ENCODE measurements at regions not wholly inside any gene's neighbourhood (a gene's known extent, or its start where the extent isn't known, plus 50 kb on each side); places are given as distances from the start of the nearest gene placed in this dataset.

GRCh38 chr12:92356425-92356824 lies 210.8 kb upstream of the BTG1 start:
- Histone ChIP-seq H3K27ac (ENCODE audit: low read depth in 2 of 2, low read length in 1 of 2) (no peak overlapping the region), H3F3A (replicated peaks; ENCODE audit: insufficient read depth) (no peaks in the 10 kb centered on the region), H4K20me1 (ENCODE audit: insufficient read depth) (no peaks in the 10 kb centered on the region), H3K4me1 (ENCODE audit: control insufficient read depth in 1 of 2, insufficient read depth in 2 of 2, low read depth in 1 of 2, low read length in 1 of 2) (no peaks in the 10 kb centered on the region), H3K9me2 (no peaks in the 10 kb centered on the region), H3K27me3 (ENCODE audit: insufficient read depth) (no peaks in the 10 kb centered on the region), H3K9ac (no peak overlapping the region), H3K79me2 (ENCODE audit: insufficient read depth) (no peaks in the 10 kb centered on the region), H2AFZ (ENCODE audit: low read depth) (no peak overlapping the region), H3K9me3 (no peaks in the 10 kb centered on the region), H3K4me3 (ENCODE audit: low read depth in 2 of 2, low read length in 1 of 2) (no peak overlapping the region), H3K4me2 (no peak overlapping the region), H3K36me3 (replicated peaks in 1 of 2; ENCODE audit: control insufficient read depth in 1 of 2, insufficient read depth in 2 of 2, low read length in 1 of 2) (no peaks in the 10 kb centered on the region)
- TF ChIP-seq CHD2 (IDR thresholded peaks at IDR 0.05; ENCODE audit: low read length, partially characterized antibody): no peak
- TF ChIP-seq NRF1 (IDR thresholded peaks at IDR 0.05; ENCODE audit: low read depth, low read length): no peak
- TF ChIP-seq IRF3 (IDR thresholded peaks at IDR 0.05; ENCODE audit: low read depth, low read length): no peak
- no peak for TF ChIP-seq REST (IDR thresholded peaks at IDR 0.05; ENCODE audit: low read depth, low read length)
- no peak for TF ChIP-seq TAF1 (IDR thresholded peaks at IDR 0.05; ENCODE audit: borderline replicate concordance, low read depth, low read length)
- TF ChIP-seq EZH2phosphoT487 (IDR thresholded peaks at IDR 0.05; ENCODE audit: borderline replicate concordance, low read depth): no peak
- TF ChIP-seq GABPA (IDR thresholded peaks at IDR 0.05; ENCODE audit: low read depth): no peak
- no peak for TF ChIP-seq ZBTB33 (IDR thresholded peaks at IDR 0.05; ENCODE audit: borderline replicate concordance, low read depth)
- TF ChIP-seq GATA2 (CRISPR knock-in tag; IDR thresholded peaks at IDR 0.05): no peak
- no peak for TF ChIP-seq RXRA (IDR thresholded peaks at IDR 0.05; ENCODE audit: borderline replicate concordance, low read depth)
- no peak for TF ChIP-seq FOSL2 (IDR thresholded peaks at IDR 0.05; ENCODE audit: borderline replicate concordance, low read depth)
- TF ChIP-seq MXI1 (IDR thresholded peaks at IDR 0.05; ENCODE audit: low read depth, low read length): no peak
- TF ChIP-seq TEAD4 (IDR thresholded peaks at IDR 0.05; ENCODE audit: borderline replicate concordance, insufficient read depth): no peak
- no peak for TF ChIP-seq FOXM1 (IDR thresholded peaks at IDR 0.05; ENCODE audit: low read depth)
- no peak for TF ChIP-seq CTCF (IDR thresholded peaks at IDR 0.05)
- TF ChIP-seq USF2 (IDR thresholded peaks at IDR 0.05; ENCODE audit: borderline replicate concordance, low read depth, low read length): no peak
- no peak for DNase-seq
- 72% methylated on average over 2 of the region's 2 CpGs for WGBS (ENCODE audit: low lambda C conversion rate)
- POLR2A ChIA-PET: no interaction called here
- CTCF ChIA-PET: interaction anchor here (0.8 kb wide), 1 partner anchor 13 kb away, joined by 3 read pairs; no protein-coding TSS in a partner anchor
